GM19395 (cell line): ENCODE measurements at regions not wholly inside any gene's neighbourhood (a gene's known extent, or its start where the extent isn't known, plus 50 kb on each side); places are given as distances from the start of the nearest gene placed in this dataset.

Experiments used
- ATAC-seq: cut with Tn5 transposase; IDR thresholded peaks from one replicate; pipeline ENCODE4 v1.9.1; 2021; ENCODE audit warnings: mild to moderate bottlenecking, moderate library complexity; ENCODE audit not compliant: unreplicated experiment

DNA sequence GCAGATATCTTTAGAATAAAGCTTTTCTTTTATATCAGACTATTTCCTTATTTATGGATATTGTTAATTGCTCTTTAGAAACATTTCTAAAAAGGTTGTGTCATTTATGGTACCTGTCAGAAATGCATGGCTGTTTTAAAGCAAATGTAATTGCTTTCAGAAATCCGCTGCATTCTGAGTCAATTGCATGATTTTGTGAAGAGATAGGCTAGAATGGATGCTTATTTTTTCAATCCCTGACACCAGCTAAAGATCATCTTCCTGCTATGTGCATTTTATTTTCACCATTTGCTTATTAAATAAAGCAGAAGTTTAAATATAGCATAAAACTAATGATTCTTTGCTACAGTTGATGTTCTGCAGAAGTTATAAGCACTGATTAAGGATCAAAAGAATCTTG, 170.2 kb upstream of the C9orf72 start:
- ATAC-seq: no peak

DNA sequence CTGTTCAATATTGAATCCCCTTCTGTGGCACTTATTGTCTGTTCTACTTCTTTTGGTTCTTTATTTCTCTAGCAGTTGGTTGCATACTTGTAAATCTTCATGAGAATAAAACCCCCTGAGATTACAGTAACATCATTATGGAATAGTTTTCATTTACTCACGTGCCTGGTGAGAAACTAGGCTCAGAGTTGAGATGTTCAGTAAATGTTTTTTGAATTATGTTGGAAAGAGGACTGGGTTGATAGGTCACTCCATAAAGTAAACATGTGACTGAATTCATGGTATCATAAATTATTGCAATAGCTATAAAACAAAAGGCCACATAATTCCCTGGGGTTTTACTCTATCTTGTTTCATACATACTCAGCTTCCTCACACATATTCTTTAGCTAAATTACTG, 174.2 kb upstream of the C9orf72 start:
- no peak for ATAC-seq

DNA sequence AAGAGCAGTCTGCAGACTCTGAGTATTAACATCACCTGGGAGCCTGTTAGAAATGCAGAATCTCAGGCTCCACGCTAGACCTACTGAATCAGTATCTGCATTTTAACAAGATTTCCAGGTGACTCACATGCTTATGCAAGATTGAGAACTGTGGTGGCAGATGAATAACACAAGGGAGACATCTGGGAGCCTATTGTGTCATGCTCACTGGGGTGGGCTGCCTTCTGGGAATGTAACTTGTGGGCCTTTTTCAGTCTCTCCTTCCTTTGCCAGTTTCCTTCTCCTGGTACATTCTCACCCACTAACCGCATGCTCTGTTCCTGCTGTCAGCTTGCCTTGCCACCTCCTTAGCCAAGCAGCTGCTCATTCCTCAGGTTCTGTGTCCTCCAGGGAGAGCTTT, 176.6 kb upstream of the C9orf72 start:
- ATAC-seq: no peak

DNA sequence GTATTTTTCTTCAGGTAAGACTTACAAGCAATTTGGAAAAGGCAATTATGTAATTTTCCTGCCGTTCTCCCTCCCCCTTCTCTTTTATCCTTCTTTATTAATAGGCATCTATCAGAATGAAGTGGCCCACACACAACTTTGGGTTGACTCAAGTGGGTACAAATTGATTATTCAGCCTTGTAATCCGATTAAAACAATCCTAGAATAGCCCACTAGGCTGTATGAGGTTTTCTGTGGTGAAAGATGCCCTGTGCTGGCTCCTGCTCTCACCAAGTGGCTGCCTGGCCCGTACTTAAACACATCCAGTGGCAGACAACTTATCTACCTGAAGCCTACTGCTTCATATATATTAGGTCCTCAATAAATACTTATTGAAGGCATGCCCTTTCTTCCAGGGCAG, 177.3 kb upstream of the C9orf72 start:
- no peak for ATAC-seq

DNA sequence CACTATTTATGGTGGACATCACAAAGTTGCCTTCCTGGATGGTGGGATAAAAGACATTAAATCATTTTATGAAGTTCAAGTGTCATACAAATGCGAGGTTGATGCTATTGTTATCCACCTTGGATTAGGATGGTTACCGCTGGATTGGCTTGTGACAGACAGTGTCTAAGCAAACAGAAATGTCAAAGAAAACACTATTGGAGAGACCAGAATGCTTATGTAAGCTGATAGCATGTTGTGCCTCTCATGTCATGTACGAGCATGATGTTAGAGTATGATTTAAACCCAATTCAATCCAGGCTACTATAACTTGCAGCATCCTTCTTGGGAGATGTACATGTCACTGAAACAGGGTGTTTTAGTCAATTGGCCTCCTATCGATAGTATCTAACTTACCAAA, 178.8 kb upstream of the C9orf72 start:
- ATAC-seq: no peak

DNA sequence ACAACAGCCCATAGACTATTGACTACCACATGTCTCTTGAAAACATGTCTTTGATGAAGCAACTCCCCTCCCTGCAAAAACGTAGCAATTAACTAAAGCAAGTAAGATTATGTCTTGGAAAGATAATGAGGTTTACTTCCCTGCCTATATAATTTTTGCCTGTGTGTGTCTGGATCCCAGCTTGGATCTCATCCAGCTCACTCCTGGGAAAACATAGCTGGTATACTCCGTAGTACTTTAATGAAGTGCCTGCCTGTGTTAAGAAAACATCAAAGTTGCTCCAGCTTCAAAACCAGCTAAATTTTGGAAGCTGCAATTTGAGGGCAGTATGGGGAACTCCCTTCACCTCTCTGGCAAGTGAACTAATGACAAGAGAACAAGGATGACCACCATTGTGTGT, 182.6 kb upstream of the C9orf72 start:
- no peak for ATAC-seq

DNA sequence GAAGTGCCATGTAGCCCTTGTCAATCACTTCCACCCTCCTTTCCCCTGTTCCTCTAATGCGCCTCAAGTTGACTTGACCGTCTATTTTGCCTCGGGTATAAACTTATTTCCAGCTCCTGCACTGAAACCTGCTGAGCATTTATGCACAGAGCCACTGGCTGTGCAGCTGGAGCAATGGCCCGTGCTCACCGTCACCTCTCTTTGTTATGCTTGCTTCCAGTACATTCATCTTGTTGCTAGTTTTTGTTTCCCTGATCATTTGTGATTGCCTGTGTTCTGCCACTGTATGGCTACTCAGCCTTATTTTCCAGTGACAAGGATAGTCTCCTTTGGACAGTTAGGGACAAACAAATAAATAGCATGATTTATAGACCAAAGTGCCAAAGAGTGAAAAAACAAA, 183.1 kb upstream of the C9orf72 start:
- ATAC-seq: no peak

DNA sequence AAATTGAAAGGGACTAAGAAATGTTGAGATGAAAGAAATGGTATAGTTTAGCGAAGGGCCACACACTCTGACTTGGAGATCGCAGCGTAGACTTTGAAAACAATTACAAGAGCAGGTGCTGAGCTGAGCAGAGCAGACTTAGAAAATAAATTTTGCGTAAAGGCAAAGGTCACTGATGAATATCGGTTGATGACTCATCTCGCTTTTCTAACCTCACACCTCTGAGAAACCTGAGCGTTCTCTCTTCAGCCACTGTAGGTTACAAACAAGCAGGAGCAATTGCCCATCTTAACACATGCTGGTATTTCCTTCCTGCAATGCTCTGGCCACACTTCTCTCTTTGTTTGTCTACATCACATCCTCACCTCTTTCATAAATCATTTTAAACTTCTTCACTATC, 190.6 kb upstream of the C9orf72 start:
- ATAC-seq: no peak

DNA sequence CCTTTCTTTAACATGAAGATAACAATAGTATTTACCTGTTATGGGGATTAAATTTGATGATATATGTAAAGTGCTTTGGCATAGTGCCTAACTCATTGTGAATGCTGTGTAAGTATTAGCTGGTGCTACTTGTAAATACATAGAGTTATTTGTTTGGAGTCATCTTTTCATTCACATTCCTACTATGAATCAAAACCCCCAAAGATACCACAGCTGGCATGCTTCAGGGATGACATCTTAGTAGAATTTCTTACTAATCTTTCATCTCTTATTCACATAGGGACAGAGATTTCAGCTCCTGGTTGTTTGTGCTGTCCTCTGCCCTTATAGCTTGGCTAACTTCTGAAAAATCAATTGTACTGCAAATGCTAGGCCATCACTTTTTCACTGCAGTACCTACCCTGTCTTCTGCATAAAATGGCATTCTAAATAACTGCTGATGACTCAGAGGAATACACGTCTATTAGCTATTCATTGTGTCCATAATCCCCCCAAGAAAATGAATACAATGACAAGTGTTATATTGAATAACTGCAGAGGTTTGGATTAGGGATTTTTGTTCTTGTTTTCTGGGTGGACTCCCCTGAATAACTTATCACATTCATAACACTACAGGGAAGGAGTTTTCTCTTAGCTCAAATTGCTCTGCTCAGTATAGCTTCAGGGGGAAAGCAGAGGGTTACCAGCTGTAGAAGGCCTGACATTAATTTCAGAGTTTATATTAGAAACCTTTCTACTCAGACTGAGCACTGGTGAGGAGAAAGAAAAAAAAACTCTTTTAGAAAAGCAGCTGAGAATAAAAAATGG, 192.2 kb upstream of the C9orf72 start:
- ATAC-seq: no peak

DNA sequence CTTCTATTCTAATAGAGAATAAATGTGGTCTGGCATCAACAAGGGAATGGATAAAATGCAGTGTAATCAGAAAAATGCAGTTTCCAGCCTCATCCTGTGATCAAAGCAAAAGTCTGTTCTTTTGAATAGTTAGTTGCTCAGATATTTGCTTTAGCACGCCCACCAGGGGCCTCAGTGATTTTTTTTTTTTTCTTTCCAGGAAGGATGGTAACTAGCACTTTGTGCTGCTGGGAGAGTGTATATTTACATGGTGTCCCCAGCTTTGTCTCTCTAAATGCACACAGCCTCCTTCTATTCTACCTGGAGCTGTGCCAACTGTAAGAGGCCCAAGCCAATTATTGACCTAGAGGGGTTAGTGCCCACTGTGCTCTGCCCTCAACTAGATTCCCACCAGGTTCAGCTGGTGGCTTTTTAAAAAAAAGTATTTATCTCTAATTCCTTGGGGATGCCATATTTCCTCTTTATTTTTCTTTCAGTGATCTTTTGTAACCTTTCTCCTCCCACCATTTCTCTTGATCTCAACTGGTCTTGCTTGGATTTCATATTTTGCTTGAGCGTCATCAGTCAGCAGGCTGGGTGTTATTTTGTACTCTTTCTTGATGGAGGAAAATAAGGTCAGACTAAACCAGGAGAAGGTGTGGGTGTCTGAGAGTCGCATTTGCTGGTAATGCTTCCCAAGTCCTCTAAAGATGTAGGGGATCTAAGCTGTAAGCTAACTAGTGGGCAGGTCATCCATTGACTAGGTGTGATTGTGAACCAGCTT, 193.0 kb upstream of the C9orf72 start:
- no peak for ATAC-seq

DNA sequence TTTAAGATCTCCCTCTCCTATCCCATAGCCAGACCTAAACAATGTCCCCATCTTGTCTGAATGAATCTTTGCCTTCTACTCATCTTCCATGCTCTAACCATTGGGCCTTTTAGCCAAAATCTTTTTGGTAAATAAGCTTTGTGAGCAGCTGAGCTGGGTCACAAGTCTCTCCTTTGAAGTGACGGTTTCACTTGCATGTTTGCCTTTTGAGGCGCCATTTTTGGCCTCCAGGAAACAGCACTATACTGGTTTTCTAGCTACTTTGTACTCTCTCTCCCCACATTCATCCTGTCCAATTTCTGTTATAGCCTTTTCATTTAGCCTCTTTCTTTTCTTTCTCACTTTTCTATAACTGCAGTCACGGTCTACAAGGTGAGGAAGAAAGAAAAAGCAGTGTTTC, 195.5 kb upstream of the C9orf72 start:
- ATAC-seq: no peak

DNA sequence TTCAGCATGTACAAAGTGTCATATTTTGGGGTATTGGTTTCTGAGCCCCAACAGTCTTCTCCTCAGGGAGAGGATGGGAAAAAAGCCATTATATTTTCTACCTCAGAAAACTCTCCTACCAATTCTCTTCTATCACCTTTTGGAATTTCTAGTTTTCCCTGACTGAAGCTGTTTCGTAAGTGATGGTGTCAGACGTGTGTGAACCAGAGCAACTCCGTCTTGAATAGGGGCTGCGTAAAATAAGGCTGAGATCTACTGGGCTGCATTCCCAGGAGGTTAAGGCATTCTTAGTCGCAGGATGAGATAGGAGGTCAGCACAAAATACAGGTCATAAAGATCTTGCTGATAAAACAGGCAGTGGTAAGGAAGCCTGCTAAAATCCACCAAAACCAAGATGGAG, 197.3 kb upstream of the C9orf72 start:
- ATAC-seq: no peak

DNA sequence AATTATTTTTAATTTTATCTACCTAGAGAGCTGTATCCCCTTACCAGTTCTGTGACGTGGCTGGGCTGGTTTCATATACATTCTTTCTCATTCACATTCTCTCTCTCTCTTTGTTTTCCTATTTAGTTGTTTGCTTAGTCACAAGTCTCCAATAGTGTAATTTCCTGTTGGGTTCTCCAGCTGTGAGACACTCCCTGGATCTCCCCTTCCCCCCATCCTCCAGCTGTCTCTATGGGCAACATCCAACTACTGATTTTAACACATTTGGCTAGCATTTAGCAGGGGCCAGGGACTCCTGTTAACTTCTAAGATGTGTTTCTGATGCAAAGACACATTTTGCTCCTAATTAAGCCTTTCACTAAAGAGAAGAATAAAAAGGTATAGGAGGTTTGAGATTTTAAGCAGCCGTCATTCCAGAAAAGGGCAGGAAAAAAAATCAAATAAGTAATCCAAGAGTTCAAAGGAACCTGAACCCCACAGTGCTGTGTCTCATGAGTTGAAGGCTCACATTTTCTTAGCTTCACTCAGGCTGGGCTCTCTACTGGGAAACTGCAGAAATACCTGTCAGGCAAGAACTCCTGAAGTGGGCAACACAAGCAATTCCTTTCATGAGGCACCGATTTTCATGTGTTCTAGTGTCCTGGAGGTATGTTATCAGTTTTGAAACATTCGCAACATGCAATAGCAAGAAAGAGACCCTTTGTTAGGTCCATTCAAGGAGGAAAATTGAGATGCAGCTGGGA, 198.7 kb upstream of the C9orf72 start:
- ATAC-seq: no peak

DNA sequence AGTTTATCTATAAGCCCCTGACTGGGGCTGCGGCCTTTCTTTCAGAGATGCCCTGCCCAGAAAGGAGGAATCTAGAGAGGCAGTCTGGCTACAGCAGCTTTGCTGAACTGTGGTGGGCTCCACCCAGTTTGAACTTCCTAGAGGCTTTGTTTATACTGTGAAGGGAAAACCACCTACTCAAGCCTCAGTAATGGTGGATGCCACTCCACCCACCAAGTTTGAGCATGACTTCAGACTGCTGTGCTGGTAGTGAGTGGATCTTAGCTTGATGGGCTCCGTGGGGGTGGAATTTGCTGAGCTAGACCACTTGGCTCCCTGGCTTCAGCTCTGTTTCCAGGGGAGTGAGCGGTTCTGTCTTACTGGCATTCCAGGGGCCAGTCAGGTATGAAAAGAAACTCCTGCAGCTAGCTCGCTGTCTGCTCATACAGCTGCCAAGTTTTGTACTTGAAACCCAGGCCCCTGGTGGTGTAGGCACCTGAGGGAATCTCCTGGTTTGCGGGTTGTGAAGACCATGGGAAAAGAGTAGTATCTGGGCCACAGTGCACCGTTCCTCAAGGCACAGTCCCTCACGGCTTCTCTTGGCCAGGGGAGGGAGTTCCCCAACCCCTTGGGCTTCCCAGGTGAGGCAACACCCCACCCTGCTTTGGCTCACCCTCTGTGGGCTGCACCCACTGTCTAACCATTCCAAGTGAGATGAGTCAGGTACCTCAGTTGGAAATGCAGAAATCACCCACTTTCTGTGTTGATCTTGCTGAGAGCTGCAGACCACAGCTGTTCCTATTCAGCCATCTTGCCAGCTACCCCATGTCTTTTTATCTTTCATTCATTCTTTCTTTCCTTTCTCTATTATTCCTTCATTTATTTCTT, 211.8 kb upstream of the C9orf72 start:
- ATAC-seq: no peak

DNA sequence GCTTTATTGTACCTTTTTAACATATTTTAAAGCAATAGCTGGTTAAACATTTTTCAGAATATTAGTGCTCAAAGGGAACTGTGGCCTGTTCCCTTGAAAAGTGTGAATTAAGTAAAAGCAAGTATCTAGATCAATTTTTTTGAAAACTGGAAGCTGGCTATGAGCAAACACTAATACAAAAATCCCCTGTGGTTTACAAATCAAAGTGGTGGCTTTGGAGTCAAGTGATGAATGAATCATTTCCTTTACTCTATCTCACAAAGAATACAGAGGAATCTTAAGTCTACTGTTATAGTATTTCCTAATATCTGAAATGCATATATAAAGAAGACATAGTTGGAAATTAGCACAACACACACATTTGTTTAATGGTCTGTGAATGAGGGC, 212.4 kb upstream of the C9orf72 start:
- ATAC-seq: no peak

DNA sequence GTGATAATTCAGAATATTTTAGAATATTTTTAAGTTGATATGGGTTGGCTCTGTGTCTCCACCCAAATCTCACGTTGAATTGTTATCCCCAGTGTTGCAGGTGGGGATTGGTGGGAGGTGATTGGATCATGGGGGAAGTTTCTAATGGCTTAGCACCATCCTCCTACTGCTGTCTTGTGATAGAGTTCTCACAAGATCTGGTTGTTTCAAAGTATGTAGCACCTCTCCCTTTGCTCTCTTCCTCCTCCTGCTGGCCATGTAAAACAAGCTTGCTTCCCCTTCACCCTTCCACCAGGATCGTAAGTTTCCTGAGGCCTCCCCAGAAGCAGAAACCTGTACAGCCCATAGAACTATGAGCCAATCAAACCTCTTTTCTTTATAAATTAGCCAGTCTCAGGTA, 214.6 kb upstream of the C9orf72 start:
- no peak for ATAC-seq

DNA sequence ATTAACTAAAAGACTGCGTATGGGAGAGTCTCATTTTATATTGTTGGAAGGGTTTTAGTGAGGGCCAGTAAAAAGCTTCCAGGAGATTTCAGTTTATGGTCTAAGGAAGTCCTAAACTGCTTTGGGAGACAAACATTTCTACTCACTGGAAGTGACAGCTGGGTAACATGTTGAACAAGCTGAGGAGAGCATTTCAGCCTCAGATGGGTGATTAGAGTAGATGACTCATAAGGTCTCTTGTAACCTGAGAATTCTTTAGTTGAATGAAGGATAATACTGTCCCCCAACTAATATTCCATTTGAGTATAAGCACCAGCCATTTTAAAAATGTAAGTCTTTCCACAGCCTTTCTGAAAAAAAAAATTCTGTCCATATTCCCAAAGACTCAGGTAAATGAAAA, 218.0 kb upstream of the C9orf72 start:
- no peak for ATAC-seq

DNA sequence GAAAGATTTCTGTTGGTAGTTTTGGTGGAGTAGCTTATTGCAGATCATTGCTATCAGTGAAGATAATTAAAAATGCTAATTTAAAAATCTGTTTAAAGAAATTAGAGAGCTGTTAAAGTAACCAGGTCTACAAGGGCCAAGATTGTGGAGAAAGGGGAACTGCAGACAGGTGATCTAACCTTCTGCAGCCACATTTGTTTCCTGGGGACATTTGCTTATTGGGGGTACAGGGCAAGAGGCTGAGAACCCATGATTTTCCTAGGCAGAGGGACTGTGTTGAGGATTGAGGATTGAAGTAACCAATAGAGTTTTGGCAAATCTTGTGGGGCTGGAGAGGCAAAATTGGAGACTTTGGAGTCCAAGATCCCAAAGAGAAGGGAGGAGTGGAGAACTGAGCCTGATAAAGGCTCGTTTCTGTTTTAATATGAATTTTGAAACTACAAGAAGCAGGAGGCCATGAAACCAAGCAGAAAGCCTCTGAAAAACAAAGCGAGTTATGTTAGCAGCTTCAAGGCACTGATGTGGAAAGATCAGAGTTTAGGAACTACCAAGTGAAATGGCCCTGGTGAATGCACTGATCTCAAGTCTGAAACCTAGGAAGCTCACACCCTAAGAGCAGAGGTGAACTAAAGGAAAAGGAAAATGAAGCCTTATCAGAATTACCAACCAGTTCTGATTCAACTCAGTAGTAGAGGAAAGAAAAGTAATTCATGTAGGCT, 219.8 kb upstream of the C9orf72 start:
- peak; percentile 78 for ATAC-seq

DNA sequence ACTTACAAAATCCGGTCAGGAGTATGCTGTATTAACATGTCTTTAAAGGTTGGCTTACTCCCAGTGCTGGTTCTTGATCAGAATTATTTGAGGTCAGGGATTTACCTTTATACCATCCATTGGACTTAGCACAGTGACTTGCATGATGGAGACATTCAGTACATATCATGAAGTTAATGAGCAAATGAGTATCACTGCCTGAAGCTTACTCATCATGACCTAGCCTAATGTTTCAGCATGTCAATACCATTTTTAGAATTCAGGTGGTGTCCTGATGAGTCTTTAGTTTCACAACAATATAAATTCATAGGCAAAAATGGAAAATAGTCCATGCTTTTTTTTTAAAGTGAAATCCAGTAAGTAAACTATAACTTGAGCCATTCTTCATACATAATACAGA, 226.0 kb upstream of the C9orf72 start:
- ATAC-seq: no peak

DNA sequence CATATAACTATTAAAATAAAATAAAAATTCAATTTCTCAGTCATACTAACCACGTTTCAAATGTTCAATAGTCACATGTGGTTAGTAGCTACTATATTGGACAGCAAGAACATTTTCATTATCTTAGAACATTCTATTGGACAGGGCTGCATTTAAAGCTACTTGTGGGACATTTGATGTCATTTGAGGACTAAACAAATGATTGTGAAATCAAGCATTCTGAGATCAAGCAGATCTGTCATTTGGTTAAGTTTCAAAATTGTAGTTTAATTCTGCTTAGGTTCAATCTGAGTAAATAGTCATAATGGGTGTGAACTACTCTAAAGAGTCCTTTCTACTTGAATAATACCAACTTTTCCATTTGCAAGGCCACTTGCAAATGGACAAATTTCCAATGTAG, 226.9 kb upstream of the C9orf72 start:
- no peak for ATAC-seq
